ENCODE measurements at regions not wholly inside any gene's neighbourhood (a gene's known extent, or its start where the extent isn't known, plus 50 kb on each side); places are given as distances from the start of the nearest gene placed in this dataset.
"Not testable (repeated sequence)": the region's sequence is repeated elsewhere in the genome, so short reads cannot be mapped to it uniquely, and the experiment has no call there.

DNA sequence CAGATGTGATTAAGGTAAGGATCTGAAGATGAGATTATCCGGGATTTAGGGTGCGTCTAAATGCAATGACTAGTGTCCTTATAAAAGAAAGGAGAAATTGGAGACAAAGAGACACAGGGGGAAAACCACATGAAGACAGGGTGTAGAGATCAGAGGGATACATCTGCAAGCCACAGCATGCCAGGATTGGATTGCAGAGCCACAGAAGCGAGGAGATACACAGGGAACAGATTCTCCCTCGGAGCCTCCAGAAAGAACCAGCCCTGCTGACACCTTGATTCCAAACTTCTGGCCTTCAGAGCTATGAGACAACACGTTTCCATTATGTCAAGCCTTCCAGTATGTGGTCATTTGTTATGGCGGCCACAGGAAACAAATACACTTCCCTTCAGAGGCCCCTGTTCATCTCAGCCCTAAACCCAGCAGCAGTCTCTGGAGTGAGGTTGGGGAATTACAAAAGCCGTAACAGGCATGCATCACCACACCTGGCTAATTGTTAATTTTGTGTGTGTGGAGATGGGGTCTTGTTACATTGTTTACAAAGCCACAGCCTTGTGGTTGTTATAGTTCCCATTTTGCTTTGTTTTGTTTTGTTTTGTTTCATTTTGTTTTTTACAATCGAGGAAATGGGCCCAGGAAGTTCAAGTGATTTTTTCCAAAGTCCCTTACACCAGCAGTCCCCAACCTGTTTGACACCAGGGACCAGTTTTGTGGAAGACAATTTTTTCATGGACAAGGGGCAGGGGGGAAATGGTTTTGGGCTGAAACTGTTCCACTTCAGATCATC is 51.6 kb upstream of the LYRM9 start:
- H3K9me3 Mint-ChIP-seq: no peaks in the 10 kb centered on the region

DNA sequence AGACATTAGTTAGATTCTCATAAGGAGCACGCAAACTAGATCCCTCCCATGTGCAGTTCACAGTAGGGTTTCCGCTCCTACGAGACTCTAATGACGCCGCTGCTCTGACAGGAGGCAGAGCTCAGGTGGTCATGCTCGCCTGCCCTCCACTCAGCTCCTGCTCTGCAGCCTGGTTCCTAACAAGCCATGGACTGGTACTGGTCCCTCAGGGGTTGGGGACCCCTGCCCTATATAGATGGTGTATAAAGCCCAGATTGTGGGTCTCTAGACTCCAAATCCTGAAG is 52.1 kb upstream of the LYRM9 start:
- ATAC-seq (no peak), DNase-seq (ENCODE audit: low spot score in 2 of 2) (no peak)
- Mint-ChIP-seq H3K9me3 (no peaks in the 10 kb centered on the region), H3K27ac (no peak overlapping the region), H3K36me3 (no peaks in the 10 kb centered on the region)

More for the DNA sequence above, 51.6 kb upstream of the LYRM9 start:
- Mint-ChIP-seq H3K36me3 (no peaks in the 10 kb centered on the region), H3K27ac (no peak overlapping the region)
- ATAC-seq (no peak), DNase-seq (ENCODE audit: low spot score in 2 of 2) (no peak)

DNA sequence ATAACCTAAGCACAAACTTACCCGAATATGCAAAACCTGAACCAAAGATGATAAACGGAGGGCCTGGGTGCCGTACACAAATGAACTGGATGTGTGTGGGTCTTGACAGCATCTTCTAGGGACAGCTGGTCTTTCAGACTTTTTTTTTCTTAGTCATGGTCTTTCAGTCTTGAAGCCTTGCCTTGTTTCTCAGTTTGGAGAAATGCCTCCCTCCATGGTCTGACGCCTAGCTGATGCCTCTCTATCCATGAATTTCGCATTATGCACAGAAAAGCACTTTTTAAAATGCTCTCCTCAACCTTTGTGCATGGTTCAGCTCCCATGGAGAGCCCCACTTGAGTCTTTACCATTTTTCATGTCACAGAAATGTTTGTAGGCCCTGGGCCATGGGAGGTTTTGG is 52.8 kb upstream of the LYRM9 start:
- ATAC-seq: no peak
- DNase-seq (ENCODE audit: low spot score in 2 of 2): no peak
- no peaks in the 10 kb centered on the region for H3K36me3 Mint-ChIP-seq

DNA sequence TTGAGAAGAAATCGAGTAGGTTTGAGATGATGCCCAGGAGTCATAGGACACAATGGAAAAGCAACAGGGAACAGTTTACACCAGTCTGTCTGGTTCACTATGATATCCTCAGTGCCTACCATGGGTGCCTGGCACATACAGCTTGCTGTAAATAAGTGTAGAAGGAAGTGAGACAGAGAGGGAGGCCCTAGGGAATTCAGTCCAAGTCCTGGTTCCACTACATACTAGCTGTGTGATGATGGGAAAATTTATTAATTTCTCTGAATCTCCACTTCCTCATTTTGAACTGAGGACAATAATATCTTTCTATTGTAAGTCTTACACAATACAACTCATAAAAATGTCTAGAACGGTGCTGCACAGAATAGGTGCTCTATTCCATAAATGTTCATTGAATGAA is 53.3 kb upstream of the LYRM9 start:
- DNase-seq (ENCODE audit: low spot score in 2 of 2): no peak
- H3K27ac Mint-ChIP-seq: no peak overlapping the region

More for the DNA sequence above, 52.8 kb upstream of the LYRM9 start:
- Mint-ChIP-seq H3K27ac (no peak overlapping the region), H3K9me3 (no peaks in the 10 kb centered on the region)

DNA sequence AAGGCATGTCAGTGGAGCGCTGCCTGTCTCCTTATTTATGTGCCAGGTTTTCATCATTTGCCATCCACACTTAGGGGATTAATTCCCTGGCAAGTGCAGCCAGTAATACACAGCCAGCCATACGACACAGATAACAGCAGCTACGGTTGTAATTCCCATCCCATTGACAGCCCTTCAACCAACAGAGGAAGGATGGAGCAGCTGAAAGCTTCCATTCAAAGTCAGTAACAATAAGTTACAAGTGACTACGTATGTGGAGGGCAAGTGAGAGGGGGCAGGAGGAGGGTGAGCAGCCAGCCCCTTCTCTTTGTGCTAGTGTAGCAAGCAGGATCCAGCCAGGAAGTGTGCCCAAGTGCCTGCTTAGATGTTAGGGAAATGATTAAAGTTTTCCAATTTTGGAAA is 53.8 kb upstream of the LYRM9 start:
- ATAC-seq (no peak), DNase-seq (ENCODE audit: low spot score in 2 of 2) (no peak)
- Mint-ChIP-seq H3K36me3 (no peaks in the 10 kb centered on the region), H3K27ac (no peak overlapping the region), H3K9me3 (no peaks in the 10 kb centered on the region)

More for the DNA sequence above, 53.3 kb upstream of the LYRM9 start:
- no peak for ATAC-seq
- no peaks in the 10 kb centered on the region for H3K9me3 Mint-ChIP-seq
- no peaks in the 10 kb centered on the region for H3K36me3 Mint-ChIP-seq

DNA sequence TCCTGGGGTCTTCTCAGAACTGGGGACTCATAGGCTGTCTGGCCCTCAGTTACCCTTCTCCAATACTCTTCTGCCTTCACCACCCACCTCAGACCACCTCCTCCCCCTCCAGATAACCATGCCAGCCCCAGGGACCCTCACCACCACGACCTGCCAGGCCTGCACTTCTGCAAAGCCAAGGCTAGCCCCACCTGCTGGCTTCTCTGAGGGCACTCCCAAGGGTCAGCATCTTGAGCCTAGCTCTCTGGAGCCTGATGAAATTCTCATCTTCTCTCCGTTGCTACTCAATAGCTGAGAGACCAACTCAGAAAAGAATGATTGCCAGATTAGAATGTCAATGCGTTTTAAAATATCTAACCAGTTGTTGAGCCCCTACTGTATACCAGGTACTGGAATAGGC is 56.1 kb upstream of the LYRM9 start:
- DNase-seq (ENCODE audit: low spot score in 2 of 2) (no peak), ATAC-seq (no peak)
- Mint-ChIP-seq H3K9me3 (no peaks in the 10 kb centered on the region), H3K27ac (no peak overlapping the region), H3K36me3 (no peaks in the 10 kb centered on the region)

DNA sequence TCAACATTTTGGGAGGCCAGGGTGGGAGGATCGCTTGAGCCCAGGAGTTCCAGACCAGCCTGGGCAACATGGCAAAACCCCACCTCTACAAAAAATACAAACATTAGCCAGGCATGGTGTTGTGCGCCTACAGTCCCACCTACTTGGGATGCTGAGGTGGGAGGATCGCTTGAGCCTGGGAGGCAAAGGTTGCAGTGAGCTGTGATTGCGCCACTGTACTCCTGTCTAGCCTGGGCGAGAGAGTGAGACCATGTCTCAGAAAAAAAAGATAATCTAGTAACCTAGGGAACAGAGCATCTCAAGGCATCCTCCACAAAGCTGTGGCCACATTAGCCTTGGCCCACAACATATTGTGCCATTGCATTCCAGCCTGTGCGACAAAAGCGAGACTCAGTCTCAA is 57.1 kb upstream of the LYRM9 start:
- not testable (repeated sequence) for DNase-seq (ENCODE audit: low spot score in 2 of 2); ATAC-seq; H3K9me3 Mint-ChIP-seq; H3K27ac Mint-ChIP-seq; H3K36me3 Mint-ChIP-seq

DNA sequence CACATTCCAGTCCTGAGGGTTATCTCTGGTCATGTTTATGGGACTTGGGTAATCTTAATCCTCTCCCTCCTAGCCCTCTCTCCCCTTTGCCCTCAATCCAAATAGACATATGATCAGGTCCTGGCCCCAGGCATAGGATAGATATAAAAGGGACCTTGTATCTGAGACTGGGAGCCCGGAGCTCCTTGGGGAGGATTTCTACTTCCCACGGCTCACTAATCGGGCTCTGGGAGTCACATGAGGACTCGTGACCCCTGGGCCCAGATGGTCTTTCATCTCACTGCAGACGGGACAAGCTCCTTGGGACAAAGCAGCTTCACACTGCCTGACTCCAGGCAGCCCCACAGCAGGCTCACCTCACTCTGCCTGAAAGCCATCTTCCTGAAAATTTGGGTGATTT is 57.8 kb upstream of the LYRM9 start:
- H3K36me3 Mint-ChIP-seq: no peaks in the 10 kb centered on the region
- no peaks in the 10 kb centered on the region for H3K9me3 Mint-ChIP-seq
- ATAC-seq (no peak), DNase-seq (ENCODE audit: low spot score in 2 of 2) (no peak)
- no peak overlapping the region for H3K27ac Mint-ChIP-seq

DNA sequence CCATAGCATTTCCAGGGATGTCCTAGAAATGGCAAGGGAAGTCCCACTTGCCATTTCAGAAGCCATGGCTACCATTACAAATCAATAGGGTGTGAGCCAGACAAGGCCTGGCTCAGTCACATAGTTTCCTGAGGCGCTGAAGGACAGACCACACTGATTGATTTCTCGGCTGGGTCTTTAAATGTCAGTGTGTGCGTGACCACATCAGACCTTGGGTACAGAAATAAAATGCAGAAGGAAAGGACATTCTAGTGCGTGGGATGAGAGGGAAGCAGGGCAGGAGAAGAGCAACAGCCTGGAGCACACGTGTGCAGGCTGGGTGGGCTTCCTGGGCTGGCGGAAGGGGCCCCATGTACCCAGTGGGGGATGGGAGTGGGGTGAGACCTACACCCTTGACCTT is 58.7 kb upstream of the LYRM9 start:
- Mint-ChIP-seq H3K27ac (no peak overlapping the region), H3K9me3 (no peaks in the 10 kb centered on the region), H3K36me3 (no peaks in the 10 kb centered on the region)
- DNase-seq (ENCODE audit: low spot score in 2 of 2): no peak
- no peak for ATAC-seq

DNA sequence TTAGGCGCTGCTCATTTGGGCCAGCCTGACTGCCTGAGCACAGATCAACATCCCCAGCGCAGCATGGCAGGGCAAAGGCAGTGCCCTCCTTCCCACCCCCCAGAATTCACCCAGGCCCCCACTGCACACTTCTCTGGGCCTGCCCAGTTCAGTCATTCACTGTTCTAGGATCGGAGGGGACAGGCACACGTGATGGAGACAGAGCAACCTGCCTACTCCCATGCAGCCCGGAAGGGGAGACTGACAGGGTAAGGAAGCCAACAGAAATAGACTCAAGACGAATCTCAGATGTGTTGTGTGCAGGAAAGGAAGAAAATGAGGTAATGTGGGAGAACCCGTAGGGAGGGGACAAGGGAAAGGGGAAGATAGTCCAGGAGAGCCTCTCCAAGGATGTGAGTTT is 59.2 kb upstream of the LYRM9 start:
- no peak for ATAC-seq
- H3K9me3 Mint-ChIP-seq: no peaks in the 10 kb centered on the region
- H3K36me3 Mint-ChIP-seq: no peaks in the 10 kb centered on the region
- no peak overlapping the region for H3K27ac Mint-ChIP-seq
- no peak for DNase-seq (ENCODE audit: low spot score in 2 of 2)

DNA sequence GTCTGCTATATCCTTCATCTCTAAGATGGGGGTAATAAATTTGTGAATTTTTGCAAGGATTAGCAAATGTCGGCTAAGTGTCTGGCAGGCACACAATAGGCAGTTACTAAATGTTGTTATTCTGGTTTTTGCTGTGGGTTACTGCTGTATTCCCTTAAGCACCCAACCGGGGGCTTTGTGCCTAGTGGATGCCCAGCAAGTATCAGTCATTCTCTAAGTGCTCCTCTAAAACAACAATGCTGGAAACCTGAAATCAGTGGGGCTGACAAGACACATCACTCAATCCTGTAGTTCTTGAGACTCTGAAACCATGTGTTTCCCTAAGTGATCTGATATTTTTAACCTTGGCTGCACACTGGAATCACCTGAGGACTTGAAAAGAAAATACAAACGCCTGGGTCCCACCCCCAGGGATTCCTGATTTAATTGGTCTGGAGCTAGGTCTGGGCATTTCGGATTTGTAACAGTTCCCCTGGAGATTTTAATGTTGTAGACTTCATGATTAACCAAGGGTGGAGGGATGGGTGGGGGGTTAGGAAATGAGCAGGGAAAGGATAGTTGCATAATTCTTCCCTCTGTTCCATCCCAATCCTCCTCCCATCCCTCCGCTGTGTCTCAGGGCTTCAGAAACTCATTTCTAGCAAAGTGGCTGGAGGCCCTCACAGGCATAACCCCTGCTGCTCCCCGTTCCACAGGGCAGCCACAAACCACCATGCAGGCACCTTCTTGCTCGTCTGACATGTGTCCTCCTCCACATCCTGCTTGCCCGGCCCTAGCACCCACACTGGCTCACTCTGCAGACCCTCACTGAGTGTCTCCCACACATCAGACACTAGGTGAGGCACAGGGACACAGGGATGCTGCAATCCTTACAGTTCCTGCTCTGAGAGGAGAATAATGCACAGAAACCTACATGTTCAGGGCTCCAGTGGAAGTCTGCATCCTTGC is 61.7 kb upstream of the LYRM9 start:
- no peak for DNase-seq (ENCODE audit: low spot score in 2 of 2)
- Mint-ChIP-seq H3K36me3 (no peaks in the 10 kb centered on the region), H3K27ac (peak overlapping the region in 1 of 2 donors; percentile 33), H3K9me3 (no peaks in the 10 kb centered on the region)
- ATAC-seq: no peak

DNA sequence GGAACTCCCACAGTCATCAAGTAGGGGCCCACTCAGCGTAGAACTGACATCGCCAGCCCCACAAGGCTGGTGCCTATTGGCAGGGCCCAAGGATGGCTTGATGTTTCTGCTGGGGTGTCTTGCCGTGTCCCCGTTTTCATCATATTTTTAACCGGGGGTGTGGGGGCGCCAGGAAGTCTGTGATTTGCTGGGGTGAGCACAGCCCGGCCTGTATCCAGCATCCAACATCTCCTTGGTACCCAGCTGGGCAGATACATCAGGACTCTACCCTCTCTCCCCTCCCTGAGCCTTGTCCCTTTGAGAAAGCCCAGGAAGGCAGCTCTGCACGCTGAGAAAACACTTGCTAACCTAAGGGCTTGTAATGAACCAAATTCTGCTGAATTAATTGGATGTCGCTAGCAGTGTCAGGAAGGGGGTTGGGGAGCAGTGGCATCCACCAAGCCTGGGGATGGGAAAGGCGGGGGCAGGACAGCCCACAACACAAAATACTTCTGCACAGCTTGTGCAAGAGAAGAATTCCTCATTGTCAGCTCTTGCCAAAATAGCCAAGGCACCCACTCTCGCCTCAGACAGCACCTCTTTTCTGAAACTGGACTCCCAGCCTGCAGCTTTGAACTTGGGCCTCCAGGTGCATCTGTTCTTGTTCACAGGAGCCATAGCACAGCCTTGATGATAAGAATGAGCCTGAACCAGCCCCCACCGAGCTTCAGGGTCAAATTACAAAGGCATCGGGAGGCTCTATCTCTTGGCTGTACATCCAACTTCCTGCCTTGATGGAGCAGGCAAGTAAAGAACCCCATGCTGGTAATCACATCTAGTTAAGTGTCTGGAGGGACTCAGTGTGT is 63.7 kb upstream of the LYRM9 start:
- Mint-ChIP-seq H3K27ac (no peak overlapping the region), H3K36me3 (no peaks in the 10 kb centered on the region), H3K9me3 (no peaks in the 10 kb centered on the region)
- no peak for ATAC-seq
- no peak for DNase-seq (ENCODE audit: low spot score in 2 of 2)

DNA sequence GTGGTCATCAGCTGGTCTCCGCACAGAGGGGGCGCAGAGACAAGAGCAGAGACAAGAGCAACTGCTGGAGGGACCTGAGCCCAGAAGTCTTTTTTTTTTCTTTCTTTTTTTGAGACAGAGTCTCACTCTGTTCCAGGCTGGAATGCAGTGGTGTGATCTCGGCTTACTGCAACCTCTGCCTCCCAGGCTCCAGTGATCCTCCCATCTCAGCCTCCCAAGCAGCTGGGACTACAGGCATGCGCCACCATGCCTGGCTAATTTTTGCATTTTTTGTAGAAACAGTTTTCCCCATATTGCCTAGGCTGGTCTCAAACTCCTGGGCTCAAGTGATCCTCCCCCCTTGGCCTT is 64.3 kb upstream of the LYRM9 start:
- not testable (repeated sequence) for H3K27ac Mint-ChIP-seq; H3K9me3 Mint-ChIP-seq; ATAC-seq; DNase-seq (ENCODE audit: low spot score in 2 of 2); H3K36me3 Mint-ChIP-seq

DNA sequence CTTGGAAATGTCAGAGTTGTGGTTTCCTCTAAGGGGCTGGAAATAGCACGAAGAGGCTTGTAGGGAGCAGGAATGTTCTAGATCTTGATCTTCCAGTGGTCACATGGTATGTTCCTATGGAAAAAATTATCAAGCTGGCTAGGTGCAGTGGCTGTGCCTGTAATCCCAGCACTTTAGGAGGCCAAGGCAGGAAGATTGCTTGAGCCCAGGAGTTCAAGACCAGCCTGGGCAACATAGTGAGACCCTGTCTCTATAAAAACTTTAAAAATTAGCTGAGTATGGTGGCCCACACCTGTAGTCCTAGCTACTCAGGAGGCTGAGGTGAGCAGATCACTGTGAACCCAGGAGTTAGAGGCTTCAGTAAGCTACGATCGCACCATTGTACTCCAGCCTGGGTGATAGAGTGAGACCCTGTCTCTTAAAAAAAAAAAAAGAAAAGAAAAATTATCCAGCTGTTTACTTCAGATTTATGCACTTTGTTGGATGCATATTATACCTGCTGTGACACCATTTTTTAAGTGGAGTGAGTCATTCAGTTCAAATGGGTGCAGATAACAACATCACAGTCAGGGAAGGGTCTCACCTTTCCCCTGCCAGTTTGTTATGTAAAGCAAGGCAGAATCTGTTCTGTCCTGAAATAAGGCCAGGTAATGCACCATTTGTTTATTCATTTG is 65.7 kb upstream of the LYRM9 start:
- H3K9me3 Mint-ChIP-seq: no peaks in the 10 kb centered on the region
- no peak for ATAC-seq

DNA sequence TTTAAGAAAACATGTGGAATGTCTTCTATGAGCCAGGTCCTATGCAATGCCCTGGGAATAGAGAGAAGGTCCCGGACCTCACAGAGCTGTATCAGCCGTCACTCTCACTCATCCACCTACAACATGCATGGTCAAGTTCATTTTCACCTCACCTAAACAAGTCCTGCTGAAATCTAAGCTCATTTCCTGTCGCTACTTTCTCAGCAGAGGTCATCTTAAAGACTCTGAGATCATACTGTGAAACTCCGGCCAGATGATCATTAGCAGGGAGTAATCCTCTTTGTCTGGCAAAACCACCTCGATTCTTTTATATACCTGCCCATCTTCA is 66.2 kb upstream of the LYRM9 start:
- Mint-ChIP-seq H3K36me3 (no peaks in the 10 kb centered on the region), H3K27ac (no peak overlapping the region), H3K9me3 (no peaks in the 10 kb centered on the region)
- ATAC-seq (no peak), DNase-seq (ENCODE audit: low spot score in 2 of 2) (no peak)

More for the DNA sequence above, 65.7 kb upstream of the LYRM9 start:
- Mint-ChIP-seq H3K36me3 (no peaks in the 10 kb centered on the region), H3K27ac (no peak overlapping the region)
- DNase-seq (ENCODE audit: low spot score in 2 of 2): no peak

DNA sequence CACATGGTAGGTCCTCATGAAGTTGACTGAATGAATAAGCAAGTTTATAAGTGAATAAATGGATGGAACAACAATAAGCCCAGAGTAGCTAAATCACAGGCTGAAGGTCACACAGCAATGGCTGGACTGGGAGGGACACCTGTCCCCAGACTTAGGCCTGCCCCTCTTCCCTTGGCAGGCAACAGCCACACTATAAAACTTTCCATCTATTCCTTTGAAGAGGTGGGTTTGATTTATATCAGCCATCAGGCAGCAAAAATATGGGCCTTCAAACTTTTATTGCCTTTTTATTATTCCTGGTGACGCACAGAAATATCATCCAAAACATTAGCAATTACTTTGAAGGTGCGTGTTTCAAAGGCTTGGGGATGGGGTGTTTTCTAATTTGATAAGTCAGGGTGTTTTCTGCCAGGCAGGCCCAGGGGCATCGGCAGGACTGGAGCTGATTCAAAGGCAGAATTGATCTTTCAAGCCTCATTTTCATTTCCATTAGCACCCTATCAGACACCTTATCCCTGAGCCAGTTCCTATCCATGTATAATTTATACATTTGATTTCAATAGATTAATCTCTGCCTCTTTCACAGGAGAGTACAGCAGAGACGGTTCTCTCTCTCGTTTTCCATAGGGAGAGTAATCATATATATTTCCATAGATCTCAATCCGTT is 67.2 kb upstream of the LYRM9 start:
- no peak for DNase-seq (ENCODE audit: low spot score in 2 of 2)
- no peaks in the 10 kb centered on the region for H3K36me3 Mint-ChIP-seq
- no peaks in the 10 kb centered on the region for H3K9me3 Mint-ChIP-seq
- no peak overlapping the region for H3K27ac Mint-ChIP-seq
- no peak for ATAC-seq

All from activated naive CD4-positive, alpha-beta T cell treated with anti-CD3 and anti-CD28 coated beads, Interleukin-2, amount 50 U/mL, for 72 hours (primary cell).